Loucy (cell line): ENCODE measurements at regions not wholly inside any gene's neighbourhood (a gene's known extent, or its start where the extent isn't known, plus 50 kb on each side); places are given as distances from the start of the nearest gene placed in this dataset.

Source experiments
- H2AFZ ChIP-seq: fragments of 200-600 bp; sonication (generic); 2 replicates; pipeline ENCODE4 v1.6.0; 2016; ENCODE audit warnings: antibody characterized with exemption, mild to moderate bottlenecking, low read length, moderate library complexity
- H3F3A ChIP-seq: fragments of 200-600 bp; 2 replicates; pipeline ENCODE4 v1.6.0; 2016; ENCODE audit warnings: antibody characterized with exemption, low read depth, mild to moderate bottlenecking
- H3K27me3 ChIP-seq: fragments of 200-600 bp; sonication (generic); 2 replicates; pipeline ENCODE4 v1.6.1; 2014; ENCODE audit warnings: low read length, mild to moderate bottlenecking; ENCODE audit not compliant: insufficient read depth, poor library complexity, severe bottlenecking
- H3K36me3 ChIP-seq: fragments of 200-600 bp; sonication (generic); 2 replicates; pipeline ENCODE4 v1.6.1; 2016; ENCODE audit warnings: low read length; ENCODE audit not compliant: insufficient read depth
- H3K4me1 ChIP-seq: fragments of 200-600 bp; sonication (generic); 2 replicates; pipeline ENCODE4 v1.5.1; 2014; ENCODE audit warnings: low read length, mild to moderate bottlenecking; ENCODE audit not compliant: insufficient read depth, poor library complexity, severe bottlenecking
- H3K4me2 ChIP-seq: fragments of 200-600 bp; sonication (generic); 2 replicates; pipeline ENCODE4 v1.6.0; 2014; ENCODE audit warnings: antibody characterized with exemption, low read length, low read depth, mild to moderate bottlenecking; ENCODE audit not compliant: poor library complexity, severe bottlenecking
- H3K4me3 ChIP-seq: fragments of 200-600 bp; sonication (generic); 2 replicates; pipeline ENCODE4 v1.5.1; 2014; ENCODE audit warnings: low read length, mild to moderate bottlenecking, mixed read lengths; ENCODE audit not compliant: poor library complexity, severe bottlenecking
- H3K79me2 ChIP-seq: fragments of 200-600 bp; sonication (generic); 2 replicates; pipeline ENCODE4 v1.6.1; 2014; ENCODE audit warnings: low read length; ENCODE audit not compliant: insufficient read depth
- H3K9ac ChIP-seq: fragments of 200-600 bp; sonication (generic); 2 replicates; pipeline ENCODE4 v1.6.0; 2014; ENCODE audit warnings: mild to moderate bottlenecking, low read depth, low read length, moderate library complexity; ENCODE audit not compliant: poor library complexity, severe bottlenecking
- H3K9me2 ChIP-seq: fragments of 200-600 bp; sonication (generic); replicated peaks from 2 replicates; pipeline ENCODE4 v1.6.1; 2016; ENCODE audit warnings: low read depth, low read length, mixed read lengths
- H3K9me3 ChIP-seq: fragments of 200-600 bp; sonication (generic); 2 replicates; pipeline ENCODE4 v1.6.1; 2014; ENCODE audit warnings: mild to moderate bottlenecking, antibody characterized with exemption, low read length, low read depth; ENCODE audit not compliant: insufficient read depth
- H4K20me1 ChIP-seq: fragments of 200-600 bp; sonication (generic); 2 replicates; pipeline ENCODE4 v1.6.0; 2014; ENCODE audit warnings: antibody characterized with exemption, low read length, mild to moderate bottlenecking; ENCODE audit not compliant: insufficient read depth, poor library complexity, severe bottlenecking
- CTCF ChIP-seq: fragments of 200-600 bp; sonication (generic); conservative IDR thresholded peaks from 2 replicates; pipeline ENCODE4 v1.5.1; 2014; ENCODE audit warnings: mild to moderate bottlenecking, antibody characterized with exemption, low read length
- EZH2phosphoT487 ChIP-seq: fragments of 200-600 bp; IDR thresholded peaks from 2 replicates; pipeline ENCODE4 v1.6.1; 2018; ENCODE audit warnings: antibody characterized with exemption, mild to moderate bottlenecking, moderate library complexity, borderline replicate concordance

- Histone ChIP-seq H3K9me2 (no peaks in the 10 kb centered on the region), H3K9me3 (no peaks in the 10 kb centered on the region), H3K36me3 (no peaks in the 10 kb centered on the region), H3K4me3 (no peak overlapping the region), H3K9ac (no peak overlapping the region), H3K4me1 (no peaks in the 10 kb centered on the region), H3K79me2 (no peaks in the 10 kb centered on the region), H4K20me1 (no peaks in the 10 kb centered on the region), H2AFZ (no peak overlapping the region), H3F3A (no peaks in the 10 kb centered on the region), H3K27me3 (no peaks in the 10 kb centered on the region), H3K4me2 (no peak overlapping the region)
- TF ChIP-seq CTCF (no peak), EZH2phosphoT487 (no peak)
These were observed 158.4 kb upstream of the MAGI3 start for GRCh38 chr1:113231866-113232265.

GRCh38 chr1:113233441-113233840 is 156.9 kb upstream of the MAGI3 start:
- no peak overlapping the region for H3K4me2 ChIP-seq
- no peak overlapping the region for H3K9ac ChIP-seq
- no peak overlapping the region for H3K4me3 ChIP-seq
- TF ChIP-seq EZH2phosphoT487: no peak
- no peak for TF ChIP-seq CTCF
- H3K9me2 ChIP-seq: no peaks in the 10 kb centered on the region
- H3K79me2 ChIP-seq: no peaks in the 10 kb centered on the region
- H3K4me1 ChIP-seq: no peaks in the 10 kb centered on the region
- H3F3A ChIP-seq: no peaks in the 10 kb centered on the region
- no peaks in the 10 kb centered on the region for H4K20me1 ChIP-seq
- H3K36me3 ChIP-seq: no peaks in the 10 kb centered on the region
- H3K27me3 ChIP-seq: no peaks in the 10 kb centered on the region
- H2AFZ ChIP-seq: no peak overlapping the region
- H3K9me3 ChIP-seq: no peaks in the 10 kb centered on the region

- no peak overlapping the region for H3K4me3 ChIP-seq
- H4K20me1 ChIP-seq: no peaks in the 10 kb centered on the region
- H3K4me1 ChIP-seq: no peaks in the 10 kb centered on the region
- H3K4me2 ChIP-seq: no peak overlapping the region
- no peaks in the 10 kb centered on the region for H3K9me2 ChIP-seq
- no peak overlapping the region for H2AFZ ChIP-seq
- TF ChIP-seq EZH2phosphoT487 (no peak), CTCF (no peak)
- no peaks in the 10 kb centered on the region for H3K9me3 ChIP-seq
- no peaks in the 10 kb centered on the region for H3K79me2 ChIP-seq
- no peak overlapping the region for H3K9ac ChIP-seq
- H3F3A ChIP-seq: no peaks in the 10 kb centered on the region
- H3K36me3 ChIP-seq: no peaks in the 10 kb centered on the region
- no peaks in the 10 kb centered on the region for H3K27me3 ChIP-seq
These were observed 149.1 kb upstream of the MAGI3 start for GRCh38 chr1:113241237-113241636.
